ENCODE measurements at regions not wholly inside any gene's neighbourhood (a gene's known extent, or its start where the extent isn't known, plus 50 kb on each side); places are given as distances from the start of the nearest gene placed in this dataset.

- TF ChIP-seq NANOG (IDR thresholded peaks at IDR 0.05; ENCODE audit: borderline replicate concordance): no peak
- TF ChIP-seq CREB1 (CRISPR knock-in tag; IDR thresholded peaks at IDR 0.05; ENCODE audit: low read depth): no peak
- TF ChIP-seq STAT1 (IDR thresholded peaks at IDR 0.05; ENCODE audit: unreplicated experiment): no peak
- no peak for TF ChIP-seq ZNF331 (CRISPR knock-in tag; IDR thresholded peaks at IDR 0.05; ENCODE audit: low read depth)
- no peak for TF ChIP-seq EZH2 (IDR thresholded peaks at IDR 0.05; ENCODE audit: low read depth, unreplicated experiment)
- TF ChIP-seq ZNF114 (CRISPR knock-in tag; IDR thresholded peaks at IDR 0.05): no peak
Measured at GRCh38 chr15:25597571-25597970, 158.7 kb upstream of the UBE3A start (continued).

GRCh38 chr15:25596644-25597562, 158.1 kb upstream of the UBE3A start:
- Histone ChIP-seq H3K36me3 (ENCODE audit: insufficient read depth) (no peaks in the 10 kb centered on the region), H3K4me1 (ENCODE audit: insufficient read depth) (no peaks in the 10 kb centered on the region), H3F3A (replicated peaks; ENCODE audit: low read depth) (no peaks in the 10 kb centered on the region), H3K4me3 (no peak overlapping the region), H3K27ac (ENCODE audit: low read depth) (no peak overlapping the region), H4K20me1 (replicated peaks; ENCODE audit: insufficient read depth) (no peaks in the 10 kb centered on the region), H3K27me3 (ENCODE audit: insufficient read depth) (no peaks in the 10 kb centered on the region), H3K4me2 (no peak overlapping the region), H3K79me2 (replicated peaks; ENCODE audit: insufficient read depth) (no peaks in the 10 kb centered on the region), H3K9me2 (ENCODE audit: insufficient read depth) (no peaks in the 10 kb centered on the region), H2AFZ (peak overlapping the region; percentile 83)
- no peak overlapping the region for H3K27ac Mint-ChIP-seq
- DNase-seq (ENCODE audit: low spot score) (peak; percentile 10), ATAC-seq (peak; percentile 34)
- H3K4me1 Mint-ChIP-seq: no peaks in the 10 kb centered on the region; the same call in 2 of the 3 replicates
- H3K4me3 Mint-ChIP-seq: no peak overlapping the region
- H3K27me3 Mint-ChIP-seq (ENCODE audit: insufficient read depth, low read depth, poor library complexity): peaks cover 8% of the 10 kb centered on the region
- H3K36me3 Mint-ChIP-seq (ENCODE audit: low read depth): peaks cover 13% of the 10 kb centered on the region; the same call in 2 of the 3 replicates
- peaks cover 21% of the 10 kb centered on the region for H3K9me3 Mint-ChIP-seq
- TF ChIP-seq CREB1 (CRISPR knock-in tag; IDR thresholded peaks at IDR 0.05; ENCODE audit: low read depth): no peak
- no peak for TF ChIP-seq ZNF331 (CRISPR knock-in tag; IDR thresholded peaks at IDR 0.05; ENCODE audit: low read depth)
- no peak for TF ChIP-seq NANOG (IDR thresholded peaks at IDR 0.05; ENCODE audit: borderline replicate concordance)
- TF ChIP-seq STAT1 (IDR thresholded peaks at IDR 0.05; ENCODE audit: unreplicated experiment): no peak
- TF ChIP-seq POLR2AphosphoS5 (IDR thresholded peaks at IDR 0.05; ENCODE audit: low read depth): no peak
- TF ChIP-seq, protein P1, sequence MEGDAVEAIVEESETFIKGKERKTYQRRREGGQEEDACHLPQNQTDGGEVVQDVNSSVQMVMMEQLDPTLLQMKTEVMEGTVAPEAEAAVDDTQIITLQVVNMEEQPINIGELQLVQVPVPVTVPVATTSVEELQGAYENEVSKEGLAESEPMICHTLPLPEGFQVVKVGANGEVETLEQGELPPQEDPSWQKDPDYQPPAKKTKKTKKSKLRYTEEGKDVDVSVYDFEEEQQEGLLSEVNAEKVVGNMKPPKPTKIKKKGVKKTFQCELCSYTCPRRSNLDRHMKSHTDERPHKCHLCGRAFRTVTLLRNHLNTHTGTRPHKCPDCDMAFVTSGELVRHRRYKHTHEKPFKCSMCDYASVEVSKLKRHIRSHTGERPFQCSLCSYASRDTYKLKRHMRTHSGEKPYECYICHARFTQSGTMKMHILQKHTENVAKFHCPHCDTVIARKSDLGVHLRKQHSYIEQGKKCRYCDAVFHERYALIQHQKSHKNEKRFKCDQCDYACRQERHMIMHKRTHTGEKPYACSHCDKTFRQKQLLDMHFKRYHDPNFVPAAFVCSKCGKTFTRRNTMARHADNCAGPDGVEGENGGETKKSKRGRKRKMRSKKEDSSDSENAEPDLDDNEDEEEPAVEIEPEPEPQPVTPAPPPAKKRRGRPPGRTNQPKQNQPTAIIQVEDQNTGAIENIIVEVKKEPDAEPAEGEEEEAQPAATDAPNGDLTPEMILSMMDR (conservative IDR thresholded peaks at IDR 0.05; ENCODE audit: low read depth in 2 of 2): no peak
- no peak for TF ChIP-seq ETS1 (IDR thresholded peaks at IDR 0.05)
- TF ChIP-seq REST (IDR thresholded peaks at IDR 0.05; ENCODE audit: unreplicated experiment): no peak
- no peak for TF ChIP-seq EZH2phosphoT487 (IDR thresholded peaks at IDR 0.05; ENCODE audit: unreplicated experiment)

All from GM23338 (cell line).